A549 (cell line): ENCODE measurements at regions not wholly inside any gene's neighbourhood (a gene's known extent, or its start where the extent isn't known, plus 50 kb on each side); places are given as distances from the start of the nearest gene placed in this dataset.

Experiments
- ATAC-seq, 2 experiments: fragments of 200-7000 bp in 1 of 2; fragments of >200 bp in 1 of 2; cut with Nextera tagmentation in 1 of 2; cut with Tn5 transposase in 1 of 2; 3 replicates each; pipeline versions ENCODE4 v1.8.0 to v1.9.1; 2018 to 2020; ENCODE audit warnings: mild to moderate bottlenecking in 1 of 2, moderate library complexity in 1 of 2
- CTCF ChIA-PET: fragments of 300-600 bp; sonication (Branson Sonifier 250); formaldehyde crosslinking; extraction: SDS; loops from one replicate; lab custom pipeline; 2021; ENCODE audit warnings: antibody characterized with exemption, inconsistent platforms; lab: Yijun Ruan, JAX
- POLR2A ChIA-PET: fragments of 350-600 bp; formaldehyde crosslinking; extraction: SDS; loops from one replicate; lab custom pipeline; 2021; ENCODE audit warnings: antibody characterized with exemption, inconsistent platforms; lab: Yijun Ruan, JAX
- DNase-seq, 2 experiments: peaks; one replicate each; pipeline versions ENCODE4 v3.0.0 to v3.0.0-alpha.2; 2011 to 2016; ENCODE audit warnings: low read depth in 1 of 2, low spot score in 1 of 2
- FAIRE-seq: peaks from 2 replicates; lab custom pipeline; 2011; peaks lifted over from hg19 to GRCh38; lab: Jason Lieb, UNC
- H3K27ac ChIP-seq, 2 experiments: fragments of >200 bp; sonication (Bioruptor Twin); formaldehyde crosslinking; 3 replicates each; pipeline ENCODE4 v1.5.1; 2016 to 2017
- H3K4me1 ChIP-seq: fragments of >200 bp; sonication (Bioruptor Twin); formaldehyde crosslinking; 3 replicates; pipeline ENCODE4 v1.6.1; 2016
- H3K4me2 ChIP-seq: fragments of >200 bp; sonication (Bioruptor Twin); formaldehyde crosslinking; 3 replicates; pipeline ENCODE4 v1.6.1; 2016
- H3K4me3 ChIP-seq: fragments of >200 bp; sonication (Bioruptor Twin); formaldehyde crosslinking; 3 replicates; pipeline ENCODE4 v1.5.1; 2016
- H3K9me3 ChIP-seq: fragments of >200 bp; sonication (Bioruptor Twin); formaldehyde crosslinking; 3 replicates; pipeline ENCODE4 v1.6.1; 2016
- ATOH8 ChIP-seq: fragments of 250-450 bp; sonication (Bioruptor Pico); IDR thresholded peaks from 2 replicates; pipeline ENCODE4 v1.5.0; 2020; ENCODE audit warnings: low read depth, mild to moderate bottlenecking, moderate library complexity
- CEBPB ChIP-seq, 2 experiments: fragments of >200 bp in 1 of 2; sonication (Bioruptor Twin) in 1 of 2; formaldehyde crosslinking in 1 of 2; IDR thresholded peaks; 2 replicates each; pipeline ENCODE4 v1.6.1; 2012 to 2016
- EHMT2 ChIP-seq: fragments of 200-600 bp; sonication (generic); IDR thresholded peaks from 2 replicates; pipeline ENCODE4 v1.6.1; 2016; ENCODE audit warnings: antibody characterized with exemption, low read depth, mild to moderate bottlenecking, moderate library complexity
- FOXS1 ChIP-seq: fragments of 250-450 bp; sonication (Bioruptor Pico); IDR thresholded peaks from 2 replicates; pipeline ENCODE4 v1.5.0; 2020; ENCODE audit warnings: mild to moderate bottlenecking, moderate library complexity
- HOXA7 ChIP-seq: fragments of 250-450 bp; sonication (Bioruptor Pico); IDR thresholded peaks from 2 replicates; pipeline ENCODE4 v1.5.0; 2020; ENCODE audit warnings: mild to moderate bottlenecking, moderate library complexity
- KDM1A ChIP-seq: fragments of 200-600 bp; sonication (generic); IDR thresholded peaks from 2 replicates; pipeline ENCODE4 v1.6.1; 2016; ENCODE audit warnings: low read depth, mild to moderate bottlenecking
- KDM5A ChIP-seq: fragments of 200-600 bp; sonication (generic); IDR thresholded peaks from 2 replicates; pipeline ENCODE4 v1.6.1; 2016; ENCODE audit warnings: antibody characterized with exemption, mild to moderate bottlenecking
- MAFK ChIP-seq: fragments of 450-650 bp; IDR thresholded peaks from 2 replicates; pipeline ENCODE4 v1.6.1; 2014; ENCODE audit not compliant: partially characterized antibody
- NR3C1 ChIP-seq: fragments of >200 bp; sonication (Bioruptor Twin); formaldehyde crosslinking; IDR thresholded peaks from 3 replicates; pipeline ENCODE4 v1.6.1; 2017
- POLR2AphosphoS2 ChIP-seq: conservative IDR thresholded peaks from 2 replicates; pipeline ENCODE4 v1.6.1; 2012; ENCODE audit warnings: low read length, improper control_type of control experiment, inconsistent platforms
- RCOR1 ChIP-seq: fragments of 150-350 bp; IDR thresholded peaks from 2 replicates; pipeline ENCODE4 v1.6.1; 2014; ENCODE audit warnings: antibody characterized with exemption, low read length, low read depth
- RFX5 ChIP-seq: fragments of 450-650 bp; IDR thresholded peaks from 2 replicates; pipeline ENCODE4 v1.7.1; 2014; ENCODE audit warnings: antibody characterized with exemption, mild to moderate bottlenecking, moderate library complexity
- ZNF302 ChIP-seq: fragments of 250-450 bp; sonication (Bioruptor Pico); IDR thresholded peaks from 2 replicates; pipeline ENCODE4 v1.9.0; 2021; ENCODE audit warnings: inconsistent platforms, mild to moderate bottlenecking, moderate library complexity
- ZSCAN20 ChIP-seq: fragments of 250-450 bp; sonication (Bioruptor Pico); IDR thresholded peaks from 2 replicates; pipeline ENCODE4 v1.8.0; 2022; ENCODE audit warnings: mild to moderate bottlenecking, moderate library complexity
- WGBS: methylation state at CpG from one replicate; pipeline ENCODE4 v1.1.6; 2017; ENCODE audit errors: missing lambda C conversion rate; 5-methylcytosine and 5-hydroxymethylcytosine counted together
- TF ChIP-seq, protein P1 (sequence below): fragments of 450-650 bp; IDR thresholded peaks from 2 replicates; pipeline ENCODE4 v1.6.1; 2014; ENCODE audit warnings: antibody characterized with exemption
- TF ChIP-seq, protein P2 (sequence below): fragments of 200-600 bp; sonication (generic); IDR thresholded peaks from 2 replicates; pipeline ENCODE4 v1.6.1; 2016; ENCODE audit warnings: antibody characterized with exemption, mild to moderate bottlenecking, moderate library complexity
- TF ChIP-seq, protein P3 (sequence below): fragments of 250-450 bp; sonication (Bioruptor Pico); IDR thresholded peaks from 2 replicates; pipeline ENCODE4 v1.5.0; 2021; ENCODE audit warnings: mild to moderate bottlenecking, moderate library complexity, borderline replicate concordance

- no peaks in the 10 kb centered on the region for H3K9me3 ChIP-seq
- no peak overlapping the region for H3K27ac ChIP-seq
- 35% methylated on average over 3 of the region's 3 CpGs for WGBS
- no peak overlapping the region for H3K4me2 ChIP-seq
- no peak overlapping the region for H3K4me3 ChIP-seq
- TF ChIP-seq ZSCAN20 (CRISPR knock-in tag) (no peak), ZNF302 (CRISPR knock-in tag) (no peak), FOXS1 (no peak)
- no peaks in the 10 kb centered on the region for H3K4me1 ChIP-seq
- ATAC-seq, result no peak
- ChIA-PET CTCF (no interaction called here), POLR2A (no interaction called here)
- no peak for DNase-seq
- no peak for FAIRE-seq
These were observed 336.4 kb upstream of the HAND2 start for GRCh38 chr4:173866322-173867026.

GRCh38 chr4:173862754-173863153 lies 332.7 kb upstream of the HAND2 start:
- ChIA-PET POLR2A (no interaction called here), CTCF (interaction anchor here (0.5 kb wide), 1 partner anchor 14 kb away, joined by 3 read pairs; no protein-coding TSS in a partner anchor)
- Histone ChIP-seq H3K4me2 (no peak overlapping the region), H3K4me1 (no peaks in the 10 kb centered on the region), H3K4me3 (no peak overlapping the region), H3K27ac (no peak overlapping the region), H3K9me3 (no peaks in the 10 kb centered on the region)
- ATAC-seq (no peak), DNase-seq (no peak), FAIRE-seq (no peak)
- 65% methylated on average over 3 of the region's 3 CpGs for WGBS
- TF ChIP-seq POLR2AphosphoS2, result no peak
- 0 out of 4 replicates have a peak, but pooled peaks of 1 of the 2 experiments have one; percentile 14 for TF ChIP-seq CEBPB (IDR thresholded peaks at IDR 0.05)

DNA sequence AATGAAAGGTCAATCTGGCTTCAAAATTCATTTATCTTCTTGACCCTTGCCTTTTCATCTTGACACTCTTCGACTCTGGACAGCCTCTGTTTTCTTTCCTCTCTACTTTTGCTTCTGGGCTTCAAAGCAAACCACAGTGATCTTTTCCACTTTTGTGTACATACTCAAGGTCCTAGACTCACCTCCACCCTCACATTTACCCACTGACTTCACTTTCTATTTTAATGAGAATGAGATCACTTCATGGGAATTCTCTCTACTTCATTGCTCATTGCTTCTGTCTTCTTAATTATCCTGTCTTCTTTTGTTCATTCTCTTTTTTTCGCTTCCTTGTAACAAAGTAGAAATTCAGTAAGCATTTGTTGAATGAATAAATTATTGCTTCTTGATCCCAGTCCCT lies 330.1 kb upstream of the HAND2 start:
- no peak for FAIRE-seq
- no peak overlapping the region for H3K4me3 ChIP-seq
- H3K9me3 ChIP-seq, result no peaks in the 10 kb centered on the region
- no peak for DNase-seq
- H3K27ac ChIP-seq, result no peak overlapping the region
- 24% methylated on average over 2 of the region's 2 CpGs for WGBS
- ChIA-PET CTCF (no interaction called here), POLR2A (no interaction called here)
- no peak for TF ChIP-seq ATOH8 (CRISPR knock-in tag)
- no peak for TF ChIP-seq KDM5A
- no peak for TF ChIP-seq MAFK
- TF ChIP-seq NR3C1, result no peak
- TF ChIP-seq, protein P1, sequence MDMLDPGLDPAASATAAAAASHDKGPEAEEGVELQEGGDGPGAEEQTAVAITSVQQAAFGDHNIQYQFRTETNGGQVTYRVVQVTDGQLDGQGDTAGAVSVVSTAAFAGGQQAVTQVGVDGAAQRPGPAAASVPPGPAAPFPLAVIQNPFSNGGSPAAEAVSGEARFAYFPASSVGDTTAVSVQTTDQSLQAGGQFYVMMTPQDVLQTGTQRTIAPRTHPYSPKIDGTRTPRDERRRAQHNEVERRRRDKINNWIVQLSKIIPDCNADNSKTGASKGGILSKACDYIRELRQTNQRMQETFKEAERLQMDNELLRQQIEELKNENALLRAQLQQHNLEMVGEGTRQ, result no peak
- TF ChIP-seq RFX5, result no peak
- TF ChIP-seq, protein P2, sequence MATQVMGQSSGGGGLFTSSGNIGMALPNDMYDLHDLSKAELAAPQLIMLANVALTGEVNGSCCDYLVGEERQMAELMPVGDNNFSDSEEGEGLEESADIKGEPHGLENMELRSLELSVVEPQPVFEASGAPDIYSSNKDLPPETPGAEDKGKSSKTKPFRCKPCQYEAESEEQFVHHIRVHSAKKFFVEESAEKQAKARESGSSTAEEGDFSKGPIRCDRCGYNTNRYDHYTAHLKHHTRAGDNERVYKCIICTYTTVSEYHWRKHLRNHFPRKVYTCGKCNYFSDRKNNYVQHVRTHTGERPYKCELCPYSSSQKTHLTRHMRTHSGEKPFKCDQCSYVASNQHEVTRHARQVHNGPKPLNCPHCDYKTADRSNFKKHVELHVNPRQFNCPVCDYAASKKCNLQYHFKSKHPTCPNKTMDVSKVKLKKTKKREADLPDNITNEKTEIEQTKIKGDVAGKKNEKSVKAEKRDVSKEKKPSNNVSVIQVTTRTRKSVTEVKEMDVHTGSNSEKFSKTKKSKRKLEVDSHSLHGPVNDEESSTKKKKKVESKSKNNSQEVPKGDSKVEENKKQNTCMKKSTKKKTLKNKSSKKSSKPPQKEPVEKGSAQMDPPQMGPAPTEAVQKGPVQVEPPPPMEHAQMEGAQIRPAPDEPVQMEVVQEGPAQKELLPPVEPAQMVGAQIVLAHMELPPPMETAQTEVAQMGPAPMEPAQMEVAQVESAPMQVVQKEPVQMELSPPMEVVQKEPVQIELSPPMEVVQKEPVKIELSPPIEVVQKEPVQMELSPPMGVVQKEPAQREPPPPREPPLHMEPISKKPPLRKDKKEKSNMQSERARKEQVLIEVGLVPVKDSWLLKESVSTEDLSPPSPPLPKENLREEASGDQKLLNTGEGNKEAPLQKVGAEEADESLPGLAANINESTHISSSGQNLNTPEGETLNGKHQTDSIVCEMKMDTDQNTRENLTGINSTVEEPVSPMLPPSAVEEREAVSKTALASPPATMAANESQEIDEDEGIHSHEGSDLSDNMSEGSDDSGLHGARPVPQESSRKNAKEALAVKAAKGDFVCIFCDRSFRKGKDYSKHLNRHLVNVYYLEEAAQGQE, result no peak
- TF ChIP-seq, protein P3, sequence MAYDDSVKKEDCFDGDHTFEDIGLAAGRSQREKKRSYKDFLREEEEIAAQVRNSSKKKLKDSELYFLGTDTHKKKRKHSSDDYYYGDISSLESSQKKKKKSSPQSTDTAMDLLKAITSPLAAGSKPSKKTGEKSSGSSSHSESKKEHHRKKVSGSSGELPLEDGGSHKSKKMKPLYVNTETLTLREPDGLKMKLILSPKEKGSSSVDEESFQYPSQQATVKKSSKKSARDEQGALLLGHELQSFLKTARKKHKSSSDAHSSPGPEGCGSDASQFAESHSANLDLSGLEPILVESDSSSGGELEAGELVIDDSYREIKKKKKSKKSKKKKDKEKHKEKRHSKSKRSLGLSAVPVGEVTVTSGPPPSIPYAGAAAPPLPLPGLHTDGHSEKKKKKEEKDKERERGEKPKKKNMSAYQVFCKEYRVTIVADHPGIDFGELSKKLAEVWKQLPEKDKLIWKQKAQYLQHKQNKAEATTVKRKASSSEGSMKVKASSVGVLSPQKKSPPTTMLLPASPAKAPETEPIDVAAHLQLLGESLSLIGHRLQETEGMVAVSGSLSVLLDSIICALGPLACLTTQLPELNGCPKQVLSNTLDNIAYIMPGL (CRISPR knock-in tag), result no peak
- no peak for TF ChIP-seq HOXA7 (CRISPR knock-in tag)
- no peak for TF ChIP-seq EHMT2
- TF ChIP-seq KDM1A, result no peak
- no peak for TF ChIP-seq RCOR1
- no peak for ATAC-seq
- no peaks in the 10 kb centered on the region for H3K4me1 ChIP-seq
- no peak overlapping the region for H3K4me2 ChIP-seq
